NCI-H2227 treated with DMSO at 0.1 percent for 48 hours (cell line): ENCODE measurements at regions not wholly inside any gene's neighbourhood (a gene's known extent, or its start where the extent isn't known, plus 50 kb on each side); places are given as distances from the start of the nearest gene placed in this dataset.

ENCODE experiments used
- DNase-seq: peaks from one replicate; lab custom pipeline; 2025; lab: John Stamatoyannopoulos, UW

GRCh38 chr16:79833559-79833958, 233.0 kb upstream of the MAF start:
- no peak for DNase-seq

- no peak for DNase-seq
These were observed 226.4 kb upstream of the MAF start for GRCh38 chr16:79826732-79827475.

DNA sequence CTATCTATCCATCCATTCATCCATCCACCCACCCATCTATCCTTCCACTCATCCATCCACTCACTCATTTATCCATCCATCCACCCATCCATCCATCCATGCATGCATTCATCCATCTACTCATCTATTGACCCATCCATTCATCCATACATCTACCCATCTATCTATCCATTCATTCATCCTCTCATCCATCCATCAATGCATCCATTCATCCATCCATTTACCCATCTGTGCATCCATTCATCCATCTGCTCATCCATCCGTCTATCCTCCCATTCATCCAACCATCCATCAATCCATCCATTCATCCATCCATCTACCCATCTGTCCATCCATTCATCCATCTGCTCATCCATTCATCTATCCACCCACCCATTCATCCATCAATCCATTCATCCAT, 224.5 kb upstream of the MAF start:
- DNase-seq = no peak

- DNase-seq = no peak
These were observed 223.1 kb upstream of the MAF start for GRCh38 chr16:79823639-79824038.

GRCh38 chr16:79821911-79822310, 221.4 kb upstream of the MAF start:
- no peak for DNase-seq

- no peak for DNase-seq
These were observed 215.6 kb upstream of the MAF start for GRCh38 chr16:79816081-79816497.

DNA sequence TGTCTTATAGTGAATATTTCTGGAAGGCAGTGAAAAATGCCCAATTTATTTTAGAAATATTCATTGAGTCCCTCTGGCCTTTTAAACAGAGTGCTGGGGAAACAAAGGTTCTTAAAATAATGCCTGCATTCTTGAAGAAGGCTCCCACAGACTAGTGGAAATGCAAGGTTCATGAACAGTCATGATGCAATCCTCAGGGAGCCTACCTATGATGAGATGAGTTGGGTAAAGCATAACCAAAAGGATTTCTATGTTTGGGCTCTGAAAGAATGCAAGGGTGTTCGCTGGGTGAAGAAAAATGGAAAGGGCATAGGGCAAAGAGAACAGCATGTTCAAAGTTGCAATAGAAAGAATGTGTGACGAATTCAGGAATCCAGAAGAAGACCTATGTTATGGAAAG, 214.5 kb upstream of the MAF start:
- no peak for DNase-seq

GRCh38 chr16:79814124-79814523, 213.6 kb upstream of the MAF start:
- DNase-seq = no peak

DNA sequence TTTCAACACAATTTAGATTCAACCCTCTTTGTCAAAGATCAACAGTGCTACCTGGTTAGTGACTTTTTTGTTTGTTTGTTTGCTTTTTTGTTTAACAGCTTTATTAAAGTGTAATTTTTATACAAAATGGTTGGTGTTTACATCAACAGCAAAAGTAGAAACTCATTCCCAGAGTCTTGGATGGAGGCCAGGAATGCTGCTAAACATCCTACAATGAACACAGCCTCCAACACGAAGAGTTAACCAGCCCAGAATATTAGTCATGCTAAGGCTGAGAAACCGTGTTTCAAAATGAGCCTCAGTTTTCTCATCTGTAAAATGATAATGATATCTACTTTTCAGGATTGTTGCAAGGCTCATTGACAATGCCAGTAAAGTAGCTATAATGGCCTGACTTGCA, 211.0 kb upstream of the MAF start:
- DNase-seq = no peak

DNA sequence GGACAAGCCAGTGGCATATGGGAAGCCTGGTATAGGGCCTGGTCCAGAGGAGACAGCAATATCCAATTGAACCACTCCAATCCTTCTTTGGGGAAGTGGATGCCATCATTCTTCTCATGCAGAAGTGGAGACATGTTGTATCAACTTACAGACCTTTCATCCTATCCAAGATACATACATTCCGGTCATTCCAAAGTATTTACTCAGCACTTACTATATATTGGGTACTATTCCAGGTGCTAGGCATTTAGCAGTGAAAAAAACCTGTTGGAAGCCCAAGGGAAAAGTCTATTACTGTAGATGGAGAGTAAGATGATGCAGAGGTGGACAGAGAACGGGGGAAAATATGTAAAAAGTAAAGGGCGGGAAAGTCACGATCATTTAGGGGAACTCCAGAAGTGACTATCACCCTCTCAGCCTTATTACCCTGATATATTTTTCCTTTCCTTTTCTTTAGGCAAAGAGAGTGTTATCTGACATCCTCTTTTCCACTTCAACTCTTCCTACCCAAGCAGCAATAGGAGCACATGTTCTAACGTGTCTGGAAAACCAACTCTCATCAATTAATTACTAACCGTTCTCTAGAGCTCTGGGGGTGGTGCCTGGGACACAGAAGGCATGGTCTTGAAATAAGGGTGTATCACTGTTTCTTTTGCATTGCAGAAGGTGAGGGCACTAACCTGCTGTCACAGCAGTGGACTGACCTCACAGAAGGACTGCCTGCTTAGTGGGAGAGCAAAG, 210.1 kb upstream of the MAF start:
- DNase-seq = no peak

DNA sequence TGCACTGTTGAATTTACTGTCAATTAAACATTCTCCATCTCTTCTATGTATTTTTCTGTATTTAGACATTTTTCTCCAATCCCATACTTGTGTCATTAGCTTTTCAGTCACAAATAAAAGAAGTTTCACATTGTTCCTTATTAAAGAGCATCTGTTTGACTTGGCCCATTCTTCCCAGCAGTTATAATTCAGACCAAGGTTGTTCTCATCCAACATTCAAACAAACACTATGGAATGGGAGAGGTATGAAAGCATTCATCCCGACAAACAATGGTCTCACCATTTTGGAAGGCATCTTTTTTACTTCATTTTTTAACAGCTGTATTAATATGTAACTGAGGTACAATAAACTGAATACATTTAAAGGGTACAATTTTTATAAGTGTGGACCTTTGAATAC, 208.8 kb upstream of the MAF start:
- DNase-seq = no peak

DNA sequence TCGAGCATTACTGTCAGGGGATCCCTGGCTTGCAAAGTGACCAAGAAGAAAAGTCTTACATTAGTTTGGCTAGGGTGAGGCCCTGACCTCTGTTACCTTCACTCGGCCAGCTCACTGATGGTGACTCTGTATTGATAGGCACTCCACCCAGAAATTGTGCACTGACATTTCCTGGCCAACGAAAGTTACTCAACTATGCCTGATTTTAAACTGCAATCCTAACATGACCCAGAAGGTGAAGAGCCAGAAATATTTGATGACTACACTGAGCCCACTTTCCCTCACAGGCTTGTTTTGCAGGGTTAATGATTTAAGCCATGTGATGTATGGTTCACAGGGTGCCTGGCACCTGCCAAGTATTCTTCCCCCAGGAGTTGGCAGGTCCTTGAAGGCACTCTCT, 208.2 kb upstream of the MAF start:
- no peak for DNase-seq

DNA sequence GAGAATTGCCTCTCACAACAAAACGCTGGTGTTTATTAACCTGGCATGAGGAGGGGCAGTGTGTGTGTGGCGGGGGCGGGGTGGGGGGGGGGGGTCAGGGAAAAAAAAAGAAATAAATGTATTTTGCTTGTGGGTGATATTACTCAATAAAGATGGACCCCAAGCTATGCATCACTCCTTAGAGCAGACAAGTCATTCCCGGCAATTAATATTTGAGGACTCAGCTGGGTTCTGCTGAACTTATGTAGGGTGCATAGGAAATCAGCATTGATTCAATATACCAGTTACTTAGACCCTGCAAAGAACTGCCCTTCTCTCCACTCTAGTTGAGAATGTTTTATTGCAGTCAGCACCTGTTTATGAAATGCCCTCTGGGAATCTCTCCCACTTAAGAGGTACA, 206.2 kb upstream of the MAF start:
- DNase-seq = no peak

DNA sequence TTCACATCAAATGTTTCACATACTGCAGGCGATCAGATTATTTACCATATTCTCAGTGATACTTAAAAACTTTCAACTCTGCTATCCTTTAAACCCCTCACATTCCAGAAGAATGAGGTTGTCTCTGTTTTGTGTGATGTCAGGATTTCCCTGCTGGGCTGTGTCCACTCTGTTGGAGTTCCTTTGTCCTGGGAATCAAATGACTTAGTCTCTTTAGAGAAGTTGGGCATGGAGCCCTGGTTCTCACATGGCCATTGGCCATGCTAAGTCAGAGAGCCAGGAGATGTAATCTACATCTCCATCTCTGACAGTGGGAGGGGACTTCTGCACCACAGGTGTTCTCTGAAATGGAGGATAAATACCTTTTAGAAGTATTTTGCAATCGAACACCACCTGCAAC, 205.1 kb upstream of the MAF start:
- no peak for DNase-seq

- no peak for DNase-seq
These were observed 201.1 kb upstream of the MAF start for GRCh38 chr16:79801646-79802045.

DNA sequence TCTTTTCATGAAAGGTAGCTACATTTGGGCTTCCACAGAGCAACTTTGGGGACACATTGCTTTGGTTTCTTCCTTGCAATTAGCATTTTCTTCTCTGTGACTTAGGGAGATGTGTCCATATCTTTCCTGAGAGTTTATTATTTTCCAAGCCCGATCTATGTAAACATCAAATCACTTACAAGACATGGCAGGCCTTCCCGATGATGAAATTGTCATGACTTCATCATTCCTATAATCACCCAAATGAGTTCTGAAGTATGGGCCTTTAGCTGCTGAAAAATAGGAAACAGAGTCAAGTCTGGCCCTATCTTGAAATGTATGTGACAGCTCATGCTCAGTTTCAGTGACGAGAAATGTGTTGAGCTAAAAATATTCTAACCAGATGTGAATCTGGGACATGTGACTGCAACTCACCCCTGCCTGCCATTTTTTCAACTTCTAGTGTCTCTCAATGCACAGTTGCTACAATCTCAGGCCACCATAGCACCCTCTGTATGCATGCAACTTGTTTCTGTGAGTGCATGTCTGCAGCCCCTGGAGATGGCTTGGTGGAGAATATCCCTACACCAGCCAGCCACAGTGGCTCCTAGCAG, 199.6 kb upstream of the MAF start:
- no peak for DNase-seq

DNA sequence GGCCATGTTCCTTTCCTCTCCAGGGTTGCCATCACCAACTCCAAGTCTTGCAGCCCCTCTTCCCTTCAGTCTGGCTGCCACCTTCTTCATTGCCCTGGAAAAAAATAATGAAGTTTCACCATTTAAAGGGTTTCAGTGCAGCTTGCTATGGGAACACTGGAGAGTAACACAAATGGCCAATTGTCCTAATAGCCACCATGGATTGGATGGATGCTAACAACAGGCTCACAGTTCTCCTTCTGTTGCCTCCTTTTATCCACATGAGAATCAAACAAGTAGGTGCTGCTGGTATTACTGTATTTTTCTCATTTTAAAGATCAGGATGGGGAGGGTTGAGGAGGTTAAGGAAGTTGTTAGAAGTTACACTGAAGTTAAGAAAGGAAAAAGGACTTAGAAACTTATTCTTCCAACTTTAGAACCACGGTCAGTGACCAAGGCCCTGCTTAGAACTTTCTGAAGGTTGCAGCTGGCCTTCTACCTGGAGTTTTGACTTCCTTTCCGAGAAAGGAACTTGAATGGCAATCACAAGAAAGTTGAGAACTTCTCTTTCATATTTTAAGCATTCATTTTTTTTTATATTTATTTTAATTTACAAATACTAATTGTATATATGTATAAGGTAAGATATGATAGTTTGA, 198.0 kb upstream of the MAF start:
- DNase-seq = no peak

DNA sequence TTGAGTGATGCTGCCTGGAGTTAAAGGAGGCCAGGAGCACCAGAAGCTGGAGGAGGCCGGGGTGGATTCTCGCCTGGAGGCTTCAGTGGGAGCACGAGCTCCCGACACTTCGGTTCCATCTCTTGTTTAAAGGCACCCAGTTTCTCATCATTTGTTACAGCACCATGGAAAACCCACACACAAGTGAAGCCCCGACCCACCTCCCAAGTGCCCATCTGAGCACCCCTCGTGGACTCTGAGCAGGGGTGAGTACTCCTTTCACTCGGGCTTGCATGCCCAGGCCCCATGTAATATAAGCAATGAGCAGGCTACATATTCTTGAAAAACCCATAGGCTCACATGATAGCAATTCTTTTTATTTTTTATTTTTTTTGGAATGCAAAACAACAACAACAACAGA, 196.9 kb upstream of the MAF start:
- DNase-seq = no peak

GRCh38 chr16:79795556-79795955, 195.0 kb upstream of the MAF start:
- DNase-seq = no peak

DNA sequence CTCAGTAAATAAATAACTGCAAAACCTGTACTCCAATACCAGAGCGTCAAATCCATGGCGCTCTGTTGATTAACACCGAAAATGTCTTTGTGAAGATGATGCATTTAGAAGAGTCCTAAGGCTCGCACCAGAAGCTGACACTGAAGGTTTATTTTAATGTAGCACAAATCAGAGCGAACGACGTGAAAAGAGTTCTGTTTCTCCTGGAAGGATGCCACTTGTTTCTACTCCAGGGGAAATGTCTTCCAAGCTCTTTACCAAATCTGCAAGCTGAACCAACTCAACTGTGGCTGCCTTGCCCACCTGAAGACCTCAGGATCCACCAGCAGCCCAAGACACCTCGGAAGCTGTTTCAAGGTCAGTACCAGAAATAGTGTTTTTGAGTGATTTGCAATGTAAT, 194.4 kb upstream of the MAF start:
- DNase-seq = no peak

DNA sequence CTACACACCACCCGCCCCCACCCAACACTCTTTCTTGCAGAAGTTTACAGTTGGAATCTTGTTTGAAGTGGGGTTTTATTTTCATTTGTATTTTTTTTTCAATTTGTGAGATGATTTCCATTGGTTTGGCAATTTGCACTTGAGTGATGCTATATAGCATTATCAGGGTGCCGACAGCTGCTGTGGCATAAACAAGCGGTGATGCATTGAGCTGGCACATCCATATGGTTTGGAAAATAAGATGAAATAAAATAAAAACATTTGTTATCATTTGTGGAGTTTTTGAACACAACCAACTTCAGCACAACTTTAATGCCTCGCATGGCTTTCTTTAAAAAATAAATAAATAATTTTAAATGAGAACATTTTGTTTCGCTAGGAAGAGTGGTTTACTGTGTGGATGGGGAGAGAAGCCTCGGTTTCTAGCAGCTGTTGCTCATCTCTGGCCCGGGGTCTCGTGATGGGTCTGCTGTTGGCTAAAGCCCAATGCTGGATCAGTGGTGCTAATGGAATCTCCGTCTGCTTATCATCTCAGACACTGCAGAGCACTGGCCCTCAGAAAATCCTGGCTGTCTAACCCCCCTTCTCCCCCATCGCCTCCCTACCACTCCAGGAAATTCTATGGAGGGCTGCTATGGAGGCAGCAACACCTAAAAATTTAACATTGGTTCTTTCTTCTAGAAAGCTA, 192.3 kb upstream of the MAF start:
- DNase-seq = no peak

DNA sequence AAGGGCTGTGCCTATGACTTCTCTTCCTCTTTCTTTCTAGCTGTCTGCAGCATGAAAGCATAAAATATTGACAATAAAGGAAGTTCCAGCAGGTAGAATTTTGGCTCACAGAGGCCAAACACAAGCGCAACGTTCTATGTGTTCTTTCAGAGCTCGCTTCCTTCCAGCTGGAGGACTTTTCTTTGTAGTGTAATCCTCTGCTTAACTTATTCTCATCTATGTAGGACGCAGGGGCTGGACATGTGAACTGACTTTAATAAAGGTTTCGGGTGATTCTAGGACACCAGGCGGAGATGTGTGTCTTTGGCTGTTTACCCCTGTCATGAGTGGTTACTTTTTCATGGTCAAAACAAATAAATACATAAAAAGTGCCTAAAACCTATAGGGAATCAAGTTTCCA, 191.5 kb upstream of the MAF start:
- DNase-seq = no peak
